Naive thymus-derived CD8-positive, alpha-beta T cell (primary cell): ENCODE measurements at regions not wholly inside any gene's neighbourhood (a gene's known extent, or its start where the extent isn't known, plus 50 kb on each side); places are given as distances from the start of the nearest gene placed in this dataset.
A peak's percentile ranks its signal among the peaks of the same experiment; 100 is the strongest.

ENCODE experiments used
- ATAC-seq, 2 donors: fragments of 150-1000 bp; cut with Tn5 transposase in 1 of 2; sonication (Bioruptor Pico), chemical (Tn5 transposase) in 1 of 2; 1 replicate in 1 of 2; 2 replicates in 1 of 2; pipeline ENCODE4 v1.10.0; 2021; ENCODE audit warnings: mild to moderate bottlenecking in 2 of 2, moderate library complexity in 2 of 2
- POLR2A ChIA-PET: fragments of 350-600 bp; sonication (Branson Sonifier 250); formaldehyde crosslinking; loops from one replicate; lab custom pipeline; 2021; ENCODE audit warnings: antibody characterized with exemption; lab: Charles Lee
- DNase-seq, 10 donors: peaks; one replicate each; pipeline versions ENCODE4 v3.0.0 to v3.0.0-alpha.2; 2020 to 2022
- H3K27ac Mint-ChIP-seq, 10 donors: one replicate each; pipeline ENCODE4 v1.8.0; 2020 to 2022; ENCODE audit warnings: mild to moderate bottlenecking in 10 of 10, mixed read lengths in 10 of 10, moderate library complexity in 4 of 10, inconsistent platforms in 1 of 10
- H3K27me3 Mint-ChIP-seq, 5 donors: one replicate each; pipeline ENCODE4 v1.8.0; 2021 to 2022; ENCODE audit warnings: mixed read lengths in 5 of 5
- H3K36me3 Mint-ChIP-seq, 3 donors: one replicate each; pipeline ENCODE4 v1.8.0; 2020 to 2022; ENCODE audit warnings: mixed read lengths in 3 of 3, mild to moderate bottlenecking in 2 of 3, inconsistent platforms in 1 of 3
- H3K4me1 Mint-ChIP-seq, 4 donors: one replicate each; pipeline ENCODE4 v1.8.0; 2021 to 2022; ENCODE audit warnings: mixed read lengths in 4 of 4
- H3K4me3 Mint-ChIP-seq, 10 donors: one replicate each; pipeline ENCODE4 v1.8.0; 2020 to 2022; ENCODE audit warnings: mild to moderate bottlenecking in 10 of 10, mixed read lengths in 10 of 10, moderate library complexity in 6 of 10, inconsistent platforms in 1 of 10
- H3K9me3 Mint-ChIP-seq, 9 donors: one replicate each; pipeline ENCODE4 v1.8.0; 2020 to 2022; ENCODE audit warnings: mixed read lengths in 9 of 9, mild to moderate bottlenecking in 3 of 9, inconsistent platforms in 1 of 9, moderate library complexity in 1 of 9

- H3K27ac Mint-ChIP-seq: no peak overlapping the region
- POLR2A ChIA-PET: no interaction called here
- H3K9me3 Mint-ChIP-seq: peaks cover 0 to under 1% (median 0%) of the 10 kb centered on the region in 9 donors
Measured at GRCh38 chr1:58293388-58293787, 253.1 kb downstream of the OMA1 start.

GRCh38 chr1:58290685-58291372 is 255.7 kb downstream of the OMA1 start:
- no peaks in the 10 kb centered on the region for H3K4me1 Mint-ChIP-seq
- H3K27ac Mint-ChIP-seq: no peak overlapping the region
- H3K9me3 Mint-ChIP-seq: peaks cover 0 to 10% (median 3%) of the 10 kb centered on the region in 9 donors
- H3K36me3 Mint-ChIP-seq: peaks cover 11 to 23% (median 22%) of the 10 kb centered on the region in 3 donors
- POLR2A ChIA-PET: no interaction called here
- DNase-seq: no peak
- no peak for ATAC-seq
- no peak overlapping the region for H3K4me3 Mint-ChIP-seq
- H3K27me3 Mint-ChIP-seq: peaks cover 0 to 1% (median 0%) of the 10 kb centered on the region in 5 donors

More at GRCh38 chr1:58293388-58293787, 253.1 kb downstream of the OMA1 start:
- Mint-ChIP-seq H3K4me3 (no peak overlapping the region), H3K36me3 (peaks cover 4 to 22% (median 17%) of the 10 kb centered on the region in 3 donors), H3K27me3 (peaks cover 0 to 4% (median 0%) of the 10 kb centered on the region in 5 donors), H3K4me1 (no peaks in the 10 kb centered on the region)
- no peak for DNase-seq
- no peak for ATAC-seq

GRCh38 chr1:58288624-58289142 is 257.8 kb downstream of the OMA1 start:
- no peak for DNase-seq
- Mint-ChIP-seq H3K36me3 (peaks cover 17 to 23% (median 20%) of the 10 kb centered on the region in 3 donors), H3K4me1 (no peaks in the 10 kb centered on the region), H3K9me3 (peaks cover 0 to 13% (median 3%) of the 10 kb centered on the region in 9 donors), H3K4me3 (no peak overlapping the region), H3K27me3 (peaks cover 0 to 1% (median 0%) of the 10 kb centered on the region in 5 donors), H3K27ac (no peak overlapping the region)
- POLR2A ChIA-PET: no interaction called here
- no peak for ATAC-seq

GRCh38 chr1:58287894-58288623 is 258.5 kb downstream of the OMA1 start:
- Mint-ChIP-seq H3K36me3 (peaks cover 17 to 23% (median 20%) of the 10 kb centered on the region in 3 donors), H3K27me3 (peaks cover 0 to 1% (median 0%) of the 10 kb centered on the region in 5 donors), H3K27ac (no peak overlapping the region), H3K4me1 (no peaks in the 10 kb centered on the region), H3K9me3 (peaks cover 0 to 13% (median 3%) of the 10 kb centered on the region in 9 donors), H3K4me3 (no peak overlapping the region)
- POLR2A ChIA-PET: no interaction called here
- ATAC-seq (no peak), DNase-seq (no peak)

GRCh38 chr1:58284225-58284510 is 262.4 kb downstream of the OMA1 start:
- peaks cover 0 to 1% (median 0%) of the 10 kb centered on the region in 5 donors for H3K27me3 Mint-ChIP-seq

GRCh38 chr1:58283388-58284224 is 262.9 kb downstream of the OMA1 start:
- H3K27me3 Mint-ChIP-seq: peaks cover 0 to 1% (median 0%) of the 10 kb centered on the region in 5 donors
- POLR2A ChIA-PET: no interaction called here
- H3K4me3 Mint-ChIP-seq: no peak overlapping the region
- no peaks in the 10 kb centered on the region for H3K4me1 Mint-ChIP-seq
- H3K9me3 Mint-ChIP-seq: peaks cover 0 to 13% (median 3%) of the 10 kb centered on the region in 9 donors
- no peak overlapping the region for H3K27ac Mint-ChIP-seq
- ATAC-seq (no peak), DNase-seq (no peak)
- H3K36me3 Mint-ChIP-seq: peaks cover 6 to 16% (median 13%) of the 10 kb centered on the region in 3 donors

More at GRCh38 chr1:58284225-58284510, 262.4 kb downstream of the OMA1 start:
- Mint-ChIP-seq H3K4me3 (no peak overlapping the region), H3K9me3 (peaks cover 0 to 13% (median 3%) of the 10 kb centered on the region in 9 donors), H3K36me3 (peaks cover 12 to 16% (median 13%) of the 10 kb centered on the region in 3 donors), H3K27ac (no peak overlapping the region), H3K4me1 (no peaks in the 10 kb centered on the region)
- DNase-seq (no peak), ATAC-seq (no peak)
- POLR2A ChIA-PET: no interaction called here

GRCh38 chr1:58282623-58283387 is 263.7 kb downstream of the OMA1 start:
- H3K4me3 Mint-ChIP-seq: no peak overlapping the region
- H3K27ac Mint-ChIP-seq: no peak overlapping the region
- H3K36me3 Mint-ChIP-seq: peaks cover 2 to 15% (median 13%) of the 10 kb centered on the region in 3 donors
- ATAC-seq: no peak
- POLR2A ChIA-PET: no interaction called here
- peaks cover 0 to 11% (median 2%) of the 10 kb centered on the region in 9 donors for H3K9me3 Mint-ChIP-seq
- H3K27me3 Mint-ChIP-seq: no peaks in the 10 kb centered on the region
- H3K4me1 Mint-ChIP-seq: no peaks in the 10 kb centered on the region
- DNase-seq: no peak

- Mint-ChIP-seq H3K9me3 (peaks cover 0 to 10% (median 1%) of the 10 kb centered on the region in 9 donors), H3K27me3 (no peaks in the 10 kb centered on the region), H3K4me3 (no peak overlapping the region), H3K36me3 (peaks cover 0 to 3% (median 3%) of the 10 kb centered on the region in 3 donors), H3K27ac (no peak overlapping the region), H3K4me1 (no peaks in the 10 kb centered on the region)
- ATAC-seq: no peak
- POLR2A ChIA-PET: no interaction called here
- no peak for DNase-seq
Measured at GRCh38 chr1:58266242-58266641, 280.3 kb downstream of the OMA1 start.

GRCh38 chr1:58264462-58264861 is 282.1 kb downstream of the OMA1 start:
- POLR2A ChIA-PET: no interaction called here
- peaks cover 3 to 5% (median 3%) of the 10 kb centered on the region in 3 donors for H3K36me3 Mint-ChIP-seq
- ATAC-seq (no peak), DNase-seq (no peak)
- no peak overlapping the region for H3K27ac Mint-ChIP-seq
- H3K4me3 Mint-ChIP-seq: no peak overlapping the region
- H3K4me1 Mint-ChIP-seq: no peaks in the 10 kb centered on the region
- H3K27me3 Mint-ChIP-seq: no peaks in the 10 kb centered on the region
- H3K9me3 Mint-ChIP-seq: peaks cover 0 to 10% (median 1%) of the 10 kb centered on the region in 9 donors

GRCh38 chr1:58262702-58263101 is 283.8 kb downstream of the OMA1 start:
- peaks cover 5 to 6% (median 6%) of the 10 kb centered on the region in 3 donors for H3K36me3 Mint-ChIP-seq
- H3K4me1 Mint-ChIP-seq: no peaks in the 10 kb centered on the region
- peaks cover 0 to 10% (median 0%) of the 10 kb centered on the region in 9 donors for H3K9me3 Mint-ChIP-seq
- no peak for DNase-seq
- ATAC-seq: no peak
- H3K4me3 Mint-ChIP-seq: no peak overlapping the region
- H3K27ac Mint-ChIP-seq: no peak overlapping the region
- POLR2A ChIA-PET: no interaction called here
- H3K27me3 Mint-ChIP-seq: no peaks in the 10 kb centered on the region

GRCh38 chr1:58258082-58258481 is 288.4 kb downstream of the OMA1 start:
- H3K36me3 Mint-ChIP-seq: peaks cover 6 to 22% (median 7%) of the 10 kb centered on the region in 3 donors
- no peak for DNase-seq
- no peaks in the 10 kb centered on the region for H3K27me3 Mint-ChIP-seq
- no peak for ATAC-seq
- H3K27ac Mint-ChIP-seq: no peak overlapping the region
- no peak overlapping the region for H3K4me3 Mint-ChIP-seq
- H3K9me3 Mint-ChIP-seq: peaks cover 0 to 16% (median 7%) of the 10 kb centered on the region in 9 donors
- no peaks in the 10 kb centered on the region for H3K4me1 Mint-ChIP-seq
- POLR2A ChIA-PET: no interaction called here

- Mint-ChIP-seq H3K4me1 (no peaks in the 10 kb centered on the region), H3K36me3 (peaks cover 6 to 22% (median 7%) of the 10 kb centered on the region in 3 donors), H3K27ac (peak overlapping the region in 1 of 10 donors; percentile 20), H3K9me3 (peaks cover 0 to 16% (median 7%) of the 10 kb centered on the region in 9 donors), H3K27me3 (no peaks in the 10 kb centered on the region), H3K4me3 (no peak overlapping the region)
- POLR2A ChIA-PET: no interaction called here
- DNase-seq (no peak), ATAC-seq (no peak)
Measured at GRCh38 chr1:58257003-58257402, 289.5 kb downstream of the OMA1 start.
